GM18951 (cell line): ENCODE measurements at regions not wholly inside any gene's neighbourhood (a gene's known extent, or its start where the extent isn't known, plus 50 kb on each side); places are given as distances from the start of the nearest gene placed in this dataset.

ENCODE experiments used
- POLR2A ChIP-seq: IDR thresholded peaks from 4 replicates; pipeline ENCODE4 v1.6.1; 2011; ENCODE audit warnings: mild to moderate bottlenecking; ENCODE audit not compliant: insufficient read length, insufficient read depth; ENCODE audit errors: extremely low read depth
- in situ Hi-C: fragments of 300-500 bp; cut with MboI; formaldehyde crosslinking; loops from one replicate; pipeline ENCODE4 v1.12.0; 2022; ENCODE audit warnings: low sequenced_read_pairs, mixed read lengths, inconsistent platforms; ENCODE audit not compliant: unreplicated experiment

DNA sequence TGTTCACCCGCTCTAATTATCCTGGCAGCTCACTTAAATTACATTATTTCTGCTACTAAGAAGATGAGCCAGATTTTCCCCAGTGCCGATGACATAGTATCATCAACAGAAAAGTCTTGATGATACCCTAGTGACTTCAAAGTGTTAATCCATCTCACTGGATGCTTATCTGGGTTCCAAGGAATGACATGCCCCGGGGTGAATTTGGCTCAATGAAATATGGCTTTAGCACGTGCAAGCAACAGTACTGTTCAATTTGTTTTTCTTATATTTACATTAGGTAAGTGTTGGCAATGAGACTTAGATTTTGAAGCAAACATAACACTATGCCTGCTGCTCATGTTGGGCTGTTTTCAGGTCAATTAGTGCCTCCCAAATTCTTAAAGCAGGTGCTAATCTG, 548.2 kb upstream of the SLITRK1 start:
- in situ Hi-C loops: no loop called here
- TF ChIP-seq POLR2A: no peak

- in situ Hi-C loops: no loop called here
- TF ChIP-seq POLR2A: no peak
Measured at GRCh38 chr13:84430015-84430414, 547.7 kb upstream of the SLITRK1 start.

DNA sequence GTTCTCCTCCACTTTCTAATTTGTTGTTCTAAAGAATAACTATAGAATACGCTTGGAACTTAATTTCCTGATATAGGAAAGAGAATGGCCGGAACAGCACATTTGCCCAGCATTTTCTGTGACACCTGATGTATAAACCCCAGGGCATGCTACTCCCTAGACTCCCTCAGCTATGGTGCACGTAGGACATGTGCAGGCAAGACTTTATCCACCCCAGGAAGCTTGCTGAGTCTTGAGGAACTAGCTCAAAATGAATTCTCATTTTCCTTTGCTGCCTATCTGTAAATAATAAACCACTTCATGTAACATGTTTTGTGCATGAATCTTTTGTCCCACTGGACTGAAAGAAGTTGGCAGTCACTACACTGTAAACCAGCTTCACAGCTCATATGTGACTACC, 535.8 kb upstream of the SLITRK1 start:
- in situ Hi-C loops: no loop called here
- no peak for TF ChIP-seq POLR2A

DNA sequence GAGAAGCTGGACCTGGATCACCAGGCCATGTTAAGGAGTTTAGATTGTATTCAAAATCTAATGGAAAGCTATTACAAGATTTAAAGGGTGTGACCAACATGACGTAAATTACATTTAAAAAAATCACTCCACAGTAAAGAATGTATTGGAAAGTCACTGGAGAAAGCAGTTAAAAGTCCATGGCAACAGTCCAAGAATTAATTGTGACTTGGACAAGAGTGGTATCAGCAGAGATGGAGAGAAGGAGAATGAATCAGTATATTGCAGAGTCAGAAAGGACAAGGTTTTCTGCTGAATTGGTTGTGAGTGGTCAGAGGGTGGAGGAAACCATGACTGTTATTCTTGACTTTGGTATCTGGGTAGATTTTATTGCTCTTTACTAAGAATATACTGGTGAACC, 535.1 kb upstream of the SLITRK1 start:
- no peak for TF ChIP-seq POLR2A
- in situ Hi-C loops: no loop called here

DNA sequence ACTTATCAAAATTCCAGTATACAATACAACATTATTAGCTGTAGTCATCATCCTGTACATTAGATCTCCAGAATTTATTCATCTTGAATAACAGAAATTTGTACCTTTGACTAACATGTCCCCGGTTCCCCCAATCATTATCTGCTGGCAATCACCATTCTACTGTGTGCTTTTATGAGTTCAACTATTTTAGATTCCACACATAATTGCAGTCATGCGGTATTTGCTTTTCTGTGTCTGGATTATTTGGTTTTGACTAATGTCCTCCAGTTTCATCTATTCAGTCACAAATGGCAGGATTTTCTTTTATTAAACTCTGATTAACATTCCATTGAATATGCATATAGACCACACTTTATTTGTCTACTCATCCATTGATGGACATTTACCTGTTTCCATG, 530.7 kb upstream of the SLITRK1 start:
- in situ Hi-C loops: no loop called here

DNA sequence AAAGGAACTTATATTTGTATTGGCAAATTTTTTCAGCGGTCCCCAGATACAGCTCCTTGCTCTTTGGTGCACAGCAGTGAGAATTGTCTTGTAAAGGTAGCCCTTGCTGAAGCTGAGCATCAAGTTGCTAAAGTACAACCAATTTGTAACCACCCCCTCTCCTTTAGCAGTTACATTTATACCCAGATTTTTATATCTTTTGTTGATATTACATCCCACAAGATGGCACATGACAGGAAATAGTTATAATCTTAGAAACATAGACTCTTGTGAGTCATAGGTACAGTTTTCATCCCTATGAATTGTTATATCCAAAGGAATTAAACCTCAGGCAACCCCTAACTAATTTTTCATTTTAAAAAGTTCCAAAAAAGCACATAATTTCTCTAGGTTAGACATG, 523.0 kb upstream of the SLITRK1 start:
- no peak for TF ChIP-seq POLR2A
- in situ Hi-C loops: no loop called here

More for the DNA sequence above, 530.7 kb upstream of the SLITRK1 start:
- no peak for TF ChIP-seq POLR2A

- TF ChIP-seq POLR2A: no peak
- in situ Hi-C loops: no loop called here
Measured at GRCh38 chr13:84400706-84401105, 518.4 kb upstream of the SLITRK1 start.

- no peak for TF ChIP-seq POLR2A
- in situ Hi-C loops: no loop called here
Measured at GRCh38 chr13:84399320-84400085, 517.2 kb upstream of the SLITRK1 start.

DNA sequence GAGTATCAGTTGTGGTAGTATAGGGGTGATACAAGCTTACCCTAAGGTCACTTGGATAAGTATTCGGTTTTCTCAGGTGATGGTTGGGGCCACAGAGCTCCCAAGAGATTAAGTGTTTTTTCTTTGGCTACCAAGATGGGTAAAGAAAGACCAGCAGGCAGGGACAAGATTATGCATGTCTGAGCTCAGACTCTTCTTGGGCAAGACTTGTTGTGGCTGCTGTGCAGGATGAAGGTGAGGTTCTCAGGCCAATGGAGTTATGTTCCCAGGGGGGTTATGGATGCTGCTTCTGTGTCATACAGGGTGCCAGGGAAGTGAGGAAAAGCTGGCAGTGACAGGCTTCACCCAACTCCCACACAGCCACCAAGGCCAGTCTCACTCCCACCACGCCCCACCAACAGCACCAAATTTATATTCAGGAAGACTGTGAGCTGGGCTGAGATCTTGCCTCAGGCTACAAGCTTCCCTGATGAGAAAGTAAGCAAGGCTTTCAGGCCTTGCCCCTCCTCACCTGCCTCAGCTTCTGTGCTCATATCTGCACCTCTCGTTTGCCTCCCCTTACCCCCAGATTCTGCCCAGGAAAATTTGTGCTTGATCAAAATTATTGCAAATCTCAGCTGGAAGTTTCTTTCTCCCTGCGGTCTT, 511.8 kb upstream of the SLITRK1 start:
- no peak for TF ChIP-seq POLR2A
- in situ Hi-C loops: no loop called here

DNA sequence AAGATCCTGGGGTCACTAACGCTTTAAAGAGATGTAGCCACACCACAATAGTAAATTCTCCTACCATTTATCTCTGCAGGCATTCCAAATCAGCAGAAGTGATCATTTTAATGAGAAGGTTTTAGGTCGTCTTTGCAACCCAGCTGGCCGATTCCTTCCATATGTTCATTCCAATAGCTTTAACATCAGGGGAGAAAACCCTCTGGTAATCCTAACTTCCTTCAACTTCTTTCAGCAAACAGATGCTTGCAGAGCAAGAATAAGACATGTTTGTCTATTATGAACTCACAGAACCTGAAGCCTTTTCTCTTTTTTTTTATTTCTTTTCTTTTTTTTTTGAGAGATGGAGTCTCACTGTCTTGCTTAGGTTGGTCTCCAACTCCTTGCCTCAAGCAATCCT, 498.6 kb upstream of the SLITRK1 start:
- TF ChIP-seq POLR2A: no peak
- in situ Hi-C loops: no loop called here

GRCh38 chr13:84377106-84377505, 494.8 kb upstream of the SLITRK1 start:
- in situ Hi-C loops: no loop called here

DNA sequence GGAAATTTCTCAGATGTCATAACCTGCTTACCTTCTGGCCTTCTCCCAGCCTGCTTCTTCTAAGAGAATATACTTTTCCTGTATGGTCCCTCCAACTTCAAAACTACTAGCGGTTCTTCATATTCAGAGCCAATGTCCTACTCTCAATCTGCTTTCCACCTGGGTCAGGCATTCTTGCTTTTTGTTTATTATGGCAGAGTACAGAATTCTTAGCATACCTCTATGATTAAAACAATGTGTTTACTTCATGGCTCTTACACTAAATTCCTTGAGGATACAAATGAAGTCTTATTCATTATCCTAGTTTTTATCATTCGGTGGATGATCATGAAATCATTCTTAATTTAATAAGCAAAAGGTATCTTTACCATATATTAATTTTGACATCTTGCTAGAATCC, 484.2 kb upstream of the SLITRK1 start:
- TF ChIP-seq POLR2A: no peak
- in situ Hi-C loops: no loop called here

More at GRCh38 chr13:84377106-84377505, 494.8 kb upstream of the SLITRK1 start:
- TF ChIP-seq POLR2A: no peak

DNA sequence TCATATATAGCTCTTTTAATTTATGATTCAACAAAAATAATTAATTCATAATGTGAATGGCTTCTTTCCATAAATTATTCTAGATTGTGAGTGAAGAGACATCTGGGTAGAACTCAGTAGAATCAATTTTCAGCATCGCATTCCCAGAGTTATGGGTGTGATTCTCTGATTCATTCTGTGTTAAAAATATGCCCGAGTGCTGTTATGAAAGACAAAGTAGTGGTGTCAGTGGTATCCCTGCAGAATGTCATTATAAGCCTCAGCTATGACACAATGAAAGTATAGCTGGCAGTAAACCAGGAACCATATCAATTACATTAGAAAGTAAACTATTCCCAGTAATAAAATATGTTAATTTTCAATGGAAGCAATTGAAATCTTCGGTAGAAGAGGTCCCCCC, 480.5 kb upstream of the SLITRK1 start:
- in situ Hi-C loops: no loop called here
- TF ChIP-seq POLR2A: no peak

GRCh38 chr13:84360822-84361221, 478.5 kb upstream of the SLITRK1 start:
- in situ Hi-C loops: no loop called here
- TF ChIP-seq POLR2A: no peak
